Kidney tubule cell (primary cell): ENCODE measurements at regions not wholly inside any gene's neighbourhood (a gene's known extent, or its start where the extent isn't known, plus 50 kb on each side); places are given as distances from the start of the nearest gene placed in this dataset.
"Not testable (repeated sequence)": the region's sequence is repeated elsewhere in the genome, so short reads cannot be mapped to it uniquely, and the experiment has no call there.

ENCODE experiments used
- DNase-seq: peaks from one replicate; pipeline ENCODE4 v3.0.0-alpha.2; 2018; ENCODE audit warnings: low spot score

DNA sequence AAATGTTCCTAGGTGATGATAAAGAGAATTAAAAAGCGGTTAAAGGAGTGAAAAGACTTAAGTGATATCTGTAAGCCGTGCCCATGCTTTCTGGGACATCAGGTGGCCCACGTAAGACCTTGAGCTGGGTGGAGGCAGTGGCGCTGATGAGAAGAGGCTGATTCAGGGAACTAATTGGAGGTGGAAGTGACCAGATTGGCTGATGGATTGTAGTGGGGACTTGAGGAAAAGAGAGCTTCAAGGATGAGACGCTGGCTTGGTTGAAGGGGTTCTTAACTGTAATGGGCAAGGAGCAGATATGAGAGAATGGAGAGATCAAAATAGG lies 69.1 kb upstream of the EP300 start:
- no peak for DNase-seq

DNA sequence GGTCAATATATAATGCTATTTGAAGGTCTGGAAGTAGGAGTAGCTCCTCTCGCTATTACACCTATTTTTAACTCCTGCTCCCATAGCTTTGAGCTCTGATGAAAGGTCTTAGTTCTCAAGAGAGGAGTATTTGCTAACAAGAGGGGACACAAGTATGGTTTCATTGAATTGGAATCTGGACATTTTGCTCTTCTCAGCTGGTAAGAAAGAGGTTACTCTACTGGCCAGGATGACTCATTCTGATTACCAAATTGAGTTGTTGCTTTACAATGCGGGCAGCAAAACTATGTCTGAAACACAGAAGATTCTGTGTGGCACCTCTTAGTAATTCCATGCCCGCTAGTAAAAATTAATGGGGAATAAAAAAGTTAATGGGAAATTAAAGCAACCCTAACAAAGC lies 63.6 kb upstream of the EP300 start:
- DNase-seq: peak; percentile 70

DNA sequence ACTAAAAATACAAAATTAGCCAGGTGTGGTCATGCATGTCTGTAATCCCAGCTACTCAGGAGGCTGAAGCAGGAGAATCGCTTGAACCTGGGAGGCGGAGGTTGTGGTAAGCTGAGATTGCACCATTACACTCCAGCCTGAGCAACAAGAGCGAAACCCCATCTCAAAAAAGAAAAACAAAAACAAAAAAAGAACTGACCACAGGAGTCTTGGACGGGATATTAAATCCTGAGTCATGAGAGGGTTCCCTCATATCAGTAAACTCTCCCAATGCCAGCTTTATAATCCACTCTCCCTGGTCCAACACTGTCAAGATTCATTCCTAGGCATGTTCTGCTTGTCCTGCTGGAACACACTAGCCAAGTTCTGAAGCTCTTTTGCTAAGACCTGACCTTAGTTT lies 61.5 kb upstream of the EP300 start:
- DNase-seq: no peak

DNA sequence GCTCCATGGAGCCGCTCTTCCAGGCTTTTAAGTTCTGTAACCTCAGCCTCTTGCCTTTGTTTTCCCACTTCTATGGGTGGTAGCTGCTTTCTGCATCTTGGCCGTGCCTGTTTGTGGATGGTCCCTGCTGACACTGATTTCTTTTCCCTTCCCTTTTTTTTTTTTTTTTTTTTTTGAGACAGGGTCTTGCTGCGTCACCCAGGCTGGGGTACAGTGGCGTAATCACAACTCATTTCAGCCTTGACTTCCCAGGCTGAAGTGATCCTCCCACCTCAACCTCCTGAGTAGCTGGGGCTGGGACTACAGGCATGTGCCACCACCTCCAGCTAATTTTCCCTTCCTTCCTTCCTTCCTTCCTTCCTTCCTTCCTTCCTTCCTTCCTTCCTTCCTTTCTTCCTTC lies 57.7 kb upstream of the EP300 start:
- no peak for DNase-seq

DNA sequence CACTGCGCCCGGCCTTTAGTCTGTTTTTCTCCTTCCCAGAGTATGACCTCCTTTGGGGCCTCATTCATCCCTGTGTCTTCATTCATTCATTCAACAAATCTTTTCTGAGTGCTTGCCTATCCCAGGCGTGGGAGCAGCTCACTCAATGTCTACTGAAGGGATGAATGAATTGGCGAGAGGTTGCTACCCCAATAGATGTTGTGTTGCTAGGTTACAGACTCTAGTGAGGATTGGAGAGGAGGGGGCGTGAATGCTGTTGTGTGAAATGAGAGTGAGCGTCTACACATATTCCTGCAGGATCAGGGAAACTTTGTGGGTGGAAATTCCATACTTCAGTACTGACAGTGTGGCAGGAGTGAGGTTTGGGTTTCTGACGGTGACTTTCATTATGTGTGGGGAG lies 55.5 kb upstream of the EP300 start:
- no peak for DNase-seq

DNA sequence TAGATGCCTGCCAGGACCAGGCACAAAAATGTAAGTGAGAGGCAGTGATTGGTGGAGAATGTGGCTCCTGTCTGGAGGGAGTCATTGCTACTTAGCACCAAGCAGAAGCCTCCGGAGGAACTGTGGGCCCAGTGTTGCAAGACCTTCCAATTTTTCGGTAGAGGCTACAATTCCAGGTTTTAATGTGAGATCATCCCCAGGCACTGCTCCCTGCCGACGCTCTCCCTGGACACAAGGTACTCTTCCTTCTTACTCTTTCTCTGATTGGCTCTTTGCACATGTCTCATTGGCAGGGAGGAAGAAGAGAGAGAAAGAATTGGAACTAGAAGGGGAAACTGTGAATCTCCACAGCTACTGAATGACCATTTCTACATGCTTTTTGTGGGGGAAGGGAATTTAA lies 53.7 kb upstream of the EP300 start:
- DNase-seq: no peak

DNA sequence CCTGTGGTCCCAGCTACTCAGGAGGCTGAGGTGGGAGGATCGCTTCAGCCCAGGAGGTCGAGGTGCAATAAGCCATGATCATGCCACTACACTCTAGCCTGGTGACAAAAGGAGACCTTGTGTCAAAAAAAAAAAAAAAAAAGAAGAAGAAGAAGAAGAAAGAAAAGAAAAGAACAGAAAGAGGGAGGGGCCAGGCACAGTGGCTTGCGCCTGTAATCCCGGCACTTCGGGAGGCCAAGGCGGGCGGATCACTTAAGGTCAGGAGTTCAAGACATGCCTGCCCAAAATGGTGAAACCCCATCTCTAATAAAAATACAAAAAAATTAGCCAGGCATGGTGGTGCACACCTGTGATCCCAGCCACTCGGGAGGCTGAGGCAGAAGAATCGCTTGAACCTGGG lies 52.8 kb upstream of the EP300 start:
- not testable (repeated sequence) for DNase-seq

DNA sequence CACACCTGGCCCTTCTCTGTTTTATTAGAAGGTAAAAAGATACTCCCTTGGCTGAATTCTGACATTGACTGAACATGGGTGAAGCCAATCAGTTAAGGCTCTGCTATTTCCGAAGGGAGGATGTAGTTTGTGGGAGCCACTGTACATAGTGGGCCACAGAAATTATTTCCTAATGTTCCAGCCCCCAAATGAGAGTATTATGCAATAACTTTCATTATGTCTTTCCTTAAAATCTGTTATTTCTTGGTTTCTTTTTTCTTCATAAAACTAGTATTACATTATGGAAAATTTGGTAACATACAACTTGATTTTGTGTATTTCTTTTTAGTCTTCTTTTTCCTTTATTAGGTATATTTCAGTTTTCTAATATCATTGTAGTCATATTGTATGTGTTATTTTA lies 51.9 kb upstream of the EP300 start:
- no peak for DNase-seq

DNA sequence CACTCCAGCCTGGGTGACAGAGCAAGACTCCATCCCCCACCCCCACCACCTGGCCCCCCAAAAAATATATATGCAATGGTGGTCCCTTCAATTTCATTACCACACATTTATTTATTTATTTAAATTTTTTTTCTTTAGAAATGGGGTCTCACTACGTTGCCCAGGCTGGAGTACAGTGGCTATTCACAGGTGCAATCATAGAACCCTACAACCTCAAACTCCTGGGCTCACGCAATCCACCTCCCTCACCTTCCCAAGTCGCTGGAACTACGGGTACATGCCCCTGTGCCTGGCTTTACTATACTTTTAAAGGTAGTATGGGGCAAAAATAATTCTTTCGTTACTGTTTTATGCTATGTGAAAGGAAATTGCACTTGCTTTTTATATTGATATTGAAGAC lies 50.9 kb upstream of the EP300 start:
- DNase-seq: no peak
